Neural progenitor cell (in vitro differentiated cells): ENCODE measurements at regions not wholly inside any gene's neighbourhood (a gene's known extent, or its start where the extent isn't known, plus 50 kb on each side); places are given as distances from the start of the nearest gene placed in this dataset.

Source experiments
- DNase-seq: peaks from one replicate; pipeline ENCODE4 v3.0.0-alpha.2; 2016; ENCODE audit warnings: low spot score
- H2AFZ ChIP-seq: fragments of 200-600 bp; sonication (generic); replicated peaks from 2 replicates; pipeline ENCODE4 v1.6.1; 2016; ENCODE audit warnings: antibody characterized with exemption
- H3F3A ChIP-seq: fragments of 200-600 bp; sonication (generic); 2 replicates; pipeline ENCODE4 v1.6.1; 2016; ENCODE audit warnings: antibody characterized with exemption, low read depth
- H3K27ac ChIP-seq: fragments of 200-600 bp; sonication (generic); 2 replicates; pipeline ENCODE4 v1.5.1; 2016; ENCODE audit warnings: mild to moderate bottlenecking
- H3K27me3 ChIP-seq: fragments of 200-600 bp; sonication (generic); 2 replicates; pipeline ENCODE4 v1.6.1; 2016; ENCODE audit warnings: mild to moderate bottlenecking, moderate library complexity
- H3K36me3 ChIP-seq: fragments of 200-600 bp; sonication (generic); 2 replicates; pipeline ENCODE4 v1.5.1; 2016
- H3K4me1 ChIP-seq: fragments of 200-600 bp; sonication (generic); 2 replicates; pipeline ENCODE4 v1.6.1; 2016; ENCODE audit warnings: mixed run types
- H3K4me2 ChIP-seq: fragments of 200-600 bp; sonication (generic); 2 replicates; pipeline ENCODE4 v1.6.1; 2016
- H3K4me3 ChIP-seq: fragments of 200-600 bp; sonication (generic); 2 replicates; pipeline ENCODE4 v1.5.1; 2016
- H3K79me2 ChIP-seq: fragments of 200-600 bp; sonication (generic); 2 replicates; pipeline ENCODE4 v1.6.1; 2016; ENCODE audit warnings: low read depth
- H3K9ac ChIP-seq: fragments of 200-600 bp; sonication (generic); 2 replicates; pipeline ENCODE4 v1.6.1; 2016
- H3K9me3 ChIP-seq: fragments of 200-600 bp; sonication (generic); 2 replicates; pipeline ENCODE4 v1.5.1; 2016; ENCODE audit warnings: low read depth
- H4K20me1 ChIP-seq: fragments of 200-600 bp; sonication (generic); 2 replicates; pipeline ENCODE4 v1.6.1; 2016; ENCODE audit warnings: low read depth
- H3K27ac Mint-ChIP-seq: 3 replicates; pipeline ENCODE4 v1.8.0; 2021; ENCODE audit warnings: mixed read lengths
- H3K27me3 Mint-ChIP-seq: 2 replicates; pipeline ENCODE4 v1.8.0; 2022; ENCODE audit warnings: low read depth, mild to moderate bottlenecking, inconsistent platforms, moderate library complexity, mixed read lengths; ENCODE audit not compliant: insufficient read depth
- H3K36me3 Mint-ChIP-seq: 3 replicates; pipeline ENCODE4 v1.8.0; 2021; ENCODE audit warnings: mixed read lengths
- H3K4me1 Mint-ChIP-seq: 3 replicates; pipeline ENCODE4 v1.8.0; 2021; ENCODE audit warnings: mixed read lengths
- H3K4me3 Mint-ChIP-seq: 3 replicates; pipeline ENCODE4 v1.8.0; 2021; ENCODE audit warnings: mild to moderate bottlenecking, moderate library complexity, mixed read lengths
- H3K9me3 Mint-ChIP-seq: 3 replicates; pipeline ENCODE4 v1.8.0; 2020; ENCODE audit warnings: mixed read lengths
- EZH2 ChIP-seq: fragments of 200-600 bp; sonication (generic); IDR thresholded peaks from 2 replicates; pipeline ENCODE4 v1.6.1; 2017; ENCODE audit warnings: antibody characterized with exemption, mild to moderate bottlenecking, moderate library complexity
- EZH2phosphoT487 ChIP-seq: fragments of 200-600 bp; sonication (generic); IDR thresholded peaks from 2 replicates; pipeline ENCODE4 v1.6.1; 2017; ENCODE audit warnings: antibody characterized with exemption
- TF ChIP-seq, protein P1 (sequence below): fragments of 200-600 bp; sonication (generic); IDR thresholded peaks from 2 replicates; pipeline ENCODE4 v1.5.1; 2017; ENCODE audit warnings: antibody characterized with exemption, mild to moderate bottlenecking

GRCh38 chr11:93073508-93074280, 104.2 kb downstream of the MTNR1B start:
- no peaks in the 10 kb centered on the region for H3K36me3 Mint-ChIP-seq
- no peaks in the 10 kb centered on the region for H3K9me3 ChIP-seq
- no peak for TF ChIP-seq EZH2phosphoT487
- TF ChIP-seq, protein P1, sequence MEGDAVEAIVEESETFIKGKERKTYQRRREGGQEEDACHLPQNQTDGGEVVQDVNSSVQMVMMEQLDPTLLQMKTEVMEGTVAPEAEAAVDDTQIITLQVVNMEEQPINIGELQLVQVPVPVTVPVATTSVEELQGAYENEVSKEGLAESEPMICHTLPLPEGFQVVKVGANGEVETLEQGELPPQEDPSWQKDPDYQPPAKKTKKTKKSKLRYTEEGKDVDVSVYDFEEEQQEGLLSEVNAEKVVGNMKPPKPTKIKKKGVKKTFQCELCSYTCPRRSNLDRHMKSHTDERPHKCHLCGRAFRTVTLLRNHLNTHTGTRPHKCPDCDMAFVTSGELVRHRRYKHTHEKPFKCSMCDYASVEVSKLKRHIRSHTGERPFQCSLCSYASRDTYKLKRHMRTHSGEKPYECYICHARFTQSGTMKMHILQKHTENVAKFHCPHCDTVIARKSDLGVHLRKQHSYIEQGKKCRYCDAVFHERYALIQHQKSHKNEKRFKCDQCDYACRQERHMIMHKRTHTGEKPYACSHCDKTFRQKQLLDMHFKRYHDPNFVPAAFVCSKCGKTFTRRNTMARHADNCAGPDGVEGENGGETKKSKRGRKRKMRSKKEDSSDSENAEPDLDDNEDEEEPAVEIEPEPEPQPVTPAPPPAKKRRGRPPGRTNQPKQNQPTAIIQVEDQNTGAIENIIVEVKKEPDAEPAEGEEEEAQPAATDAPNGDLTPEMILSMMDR, result no peak
- peak; percentile 51 for DNase-seq
- H3K4me3 ChIP-seq, result no peak overlapping the region
- H3K4me1 ChIP-seq, result peaks cover 9% of the 10 kb centered on the region
- H3K27me3 Mint-ChIP-seq, result no peaks in the 10 kb centered on the region
- H3K27ac ChIP-seq, result peak overlapping the region; percentile 81
- H3K4me2 ChIP-seq, result no peak overlapping the region
- H3K9me3 Mint-ChIP-seq, result peaks cover 5% of the 10 kb centered on the region
- no peaks in the 10 kb centered on the region for H3K4me1 Mint-ChIP-seq
- no peak overlapping the region for H3K27ac Mint-ChIP-seq
- no peak overlapping the region for H3K9ac ChIP-seq
- H2AFZ ChIP-seq, result no peak overlapping the region
- peaks cover 32% of the 10 kb centered on the region for H3F3A ChIP-seq
- no peaks in the 10 kb centered on the region for H3K27me3 ChIP-seq
- H4K20me1 ChIP-seq, result no peaks in the 10 kb centered on the region
- H3K79me2 ChIP-seq, result no peaks in the 10 kb centered on the region
- no peak overlapping the region for H3K4me3 Mint-ChIP-seq
- no peaks in the 10 kb centered on the region for H3K36me3 ChIP-seq

GRCh38 chr11:93074352-93074751, 104.9 kb downstream of the MTNR1B start:
- Histone ChIP-seq H3K27ac (peak overlapping the region; percentile 81), H3K27me3 (no peaks in the 10 kb centered on the region), H3K9me3 (no peaks in the 10 kb centered on the region), H3K79me2 (no peaks in the 10 kb centered on the region), H3K4me3 (no peak overlapping the region), H3K36me3 (no peaks in the 10 kb centered on the region), H3K4me2 (no peak overlapping the region), H4K20me1 (no peaks in the 10 kb centered on the region), H3K9ac (no peak overlapping the region), H3F3A (peaks cover 35% of the 10 kb centered on the region), H3K4me1 (peaks cover 16% of the 10 kb centered on the region), H2AFZ (no peak overlapping the region)
- Mint-ChIP-seq H3K27ac (no peak overlapping the region), H3K36me3 (no peaks in the 10 kb centered on the region), H3K9me3 (peaks cover 5% of the 10 kb centered on the region), H3K27me3 (no peaks in the 10 kb centered on the region), H3K4me1 (no peaks in the 10 kb centered on the region), H3K4me3 (no peak overlapping the region)
- DNase-seq, result no peak
- TF ChIP-seq, protein P1, result no peak
- TF ChIP-seq EZH2 (no peak), EZH2phosphoT487 (no peak)

DNA sequence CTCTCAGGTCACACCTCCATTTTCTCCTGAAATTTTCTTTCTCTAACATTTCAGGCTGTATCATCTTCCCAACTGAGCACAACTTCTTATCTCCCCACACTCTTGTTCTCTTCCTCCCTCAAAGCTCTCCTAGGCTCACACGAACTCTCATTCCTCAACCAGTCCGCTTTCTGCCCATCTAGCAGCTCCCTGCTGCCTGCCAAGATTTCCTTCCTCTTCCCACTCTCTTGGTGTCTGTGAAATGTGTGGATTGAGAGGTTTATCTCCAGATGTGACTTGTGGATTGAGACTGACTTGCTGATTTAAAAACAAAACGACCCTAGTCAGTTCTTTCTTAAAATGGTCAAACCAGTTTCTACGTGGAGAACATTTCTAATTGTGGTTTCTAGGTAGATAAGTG, 106.3 kb downstream of the MTNR1B start:
- Histone ChIP-seq H3K27me3 (no peaks in the 10 kb centered on the region), H3K4me2 (no peak overlapping the region), H2AFZ (no peak overlapping the region), H3K27ac (no peak overlapping the region), H3K4me1 (peaks cover 29% of the 10 kb centered on the region), H3K4me3 (no peak overlapping the region), H3K9me3 (no peaks in the 10 kb centered on the region), H3F3A (peaks cover 45% of the 10 kb centered on the region), H3K9ac (no peak overlapping the region), H3K36me3 (no peaks in the 10 kb centered on the region), H4K20me1 (no peaks in the 10 kb centered on the region), H3K79me2 (no peaks in the 10 kb centered on the region)
- H3K9me3 Mint-ChIP-seq, result peaks cover 5% of the 10 kb centered on the region
- no peaks in the 10 kb centered on the region for H3K27me3 Mint-ChIP-seq
- H3K4me1 Mint-ChIP-seq, result peaks cover under 1% of the 10 kb centered on the region
- H3K27ac Mint-ChIP-seq, result no peak overlapping the region
- no peak for TF ChIP-seq EZH2
- TF ChIP-seq, protein P1, result no peak
- no peak for TF ChIP-seq EZH2phosphoT487
- H3K4me3 Mint-ChIP-seq, result no peak overlapping the region
- no peak for DNase-seq
- H3K36me3 Mint-ChIP-seq, result no peaks in the 10 kb centered on the region
